HCT116 (cell line): ENCODE measurements at regions not wholly inside any gene's neighbourhood (a gene's known extent, or its start where the extent isn't known, plus 50 kb on each side); places are given as distances from the start of the nearest gene placed in this dataset.

ENCODE experiments used
- CTCF ChIP-seq, 3 experiments: fragments of 200-600 bp in 1 of 3; sonication (generic) in 1 of 3; IDR thresholded peaks in 2 of 3; conservative IDR thresholded peaks in 1 of 3; 2 replicates each; pipeline ENCODE4 v1.5.1; 2012 to 2017; ENCODE audit warnings: low read depth in 2 of 3, low read length in 2 of 3, antibody characterized with exemption in 1 of 3, borderline replicate concordance in 1 of 3, control low read depth in 1 of 3, mild to moderate bottlenecking in 1 of 3, mixed read lengths in 1 of 3, mixed run types in 1 of 3, moderate library complexity in 1 of 3; ENCODE audit not compliant: insufficient read depth in 1 of 3
- POLR2A ChIP-seq: IDR thresholded peaks from 2 replicates; pipeline ENCODE4 v1.7.0; 2011; ENCODE audit warnings: borderline replicate concordance; ENCODE audit not compliant: insufficient read depth, insufficient read length; ENCODE audit errors: extremely low read depth

DNA sequence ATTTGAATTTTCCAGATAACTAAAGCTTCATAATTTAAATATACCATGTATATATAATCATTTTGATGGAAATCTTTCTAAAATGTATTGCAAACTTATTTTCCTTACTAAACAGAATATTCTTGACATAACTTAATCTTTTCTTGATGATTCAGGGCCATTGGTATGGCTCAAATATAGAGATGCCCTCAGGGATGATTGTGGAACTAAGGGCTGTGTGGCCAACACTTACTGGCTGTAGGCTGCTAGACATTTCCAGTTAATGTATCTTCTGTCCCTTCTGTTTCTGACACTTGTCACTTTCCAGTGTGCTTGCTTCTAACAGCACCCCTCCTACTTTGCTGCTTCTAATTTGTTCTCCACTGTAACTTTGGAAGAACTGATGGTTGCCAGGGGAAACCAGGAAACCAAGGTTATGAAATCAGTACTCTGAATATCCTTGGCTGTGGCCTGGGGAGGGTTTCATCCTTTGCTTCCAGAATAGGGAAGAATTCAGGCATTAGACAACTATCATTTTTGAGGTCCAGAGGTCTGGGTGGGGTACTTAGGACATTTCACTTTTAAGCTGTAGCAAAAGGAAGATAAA, 697.2 kb downstream of the ETS1 start:
- TF ChIP-seq CTCF (IDR thresholded peaks at IDR 0.05 in 2 of 3, conservative IDR thresholded peaks at IDR 0.05 in 1 of 3; ENCODE audit: borderline replicate concordance in 1 of 3, insufficient read depth in 1 of 3, low read depth in 2 of 3, low read length in 2 of 3) (no peak), POLR2A (no peak)
